ENCODE measurements at regions not wholly inside any gene's neighbourhood (a gene's known extent, or its start where the extent isn't known, plus 50 kb on each side); places are given as distances from the start of the nearest gene placed in this dataset.
A peak's percentile ranks its signal among the peaks of the same experiment; 100 is the strongest.

- no peak for TF ChIP-seq ZBTB11 (CRISPR knock-in tag; IDR thresholded peaks at IDR 0.05)
- no peak for TF ChIP-seq RFX7 (CRISPR knock-in tag; IDR thresholded peaks at IDR 0.05)
- peak; percentile 72; the same call in 1 of the 2 replicates for TF ChIP-seq ETV5 (CRISPR knock-in tag; IDR thresholded peaks at IDR 0.05; ENCODE audit: low read depth)
- no peak for TF ChIP-seq MBD2 (IDR thresholded peaks at IDR 0.05; ENCODE audit: borderline replicate concordance, low read depth)
- TF ChIP-seq HDAC1 (IDR thresholded peaks at IDR 0.05) = peak in 1 of 2 experiments; percentile 60; a peak in 2 of 4 replicates
- TF ChIP-seq ZFP30 (CRISPR knock-in tag; IDR thresholded peaks at IDR 0.05; ENCODE audit: borderline replicate concordance) = no peak
- TF ChIP-seq FIP1L1 (IDR thresholded peaks at IDR 0.05; ENCODE audit: low read depth, low read length, poor library complexity, severe bottlenecking) = no peak
- TF ChIP-seq SAFB2 (IDR thresholded peaks at IDR 0.05; ENCODE audit: borderline replicate concordance, low read depth, low read length, severe bottlenecking) = no peak
- TF ChIP-seq BDP1 (IDR thresholded peaks at IDR 0.05; ENCODE audit: insufficient read depth, insufficient read length) = no peak
- TF ChIP-seq MEF2D (tag; conservative IDR thresholded peaks at IDR 0.05; ENCODE audit: low read depth) = no peak
- TF ChIP-seq KLF13 (tag; IDR thresholded peaks at IDR 0.05; ENCODE audit: borderline replicate concordance, low read depth) = no peak
- TF ChIP-seq TSC22D4 (tag; IDR thresholded peaks at IDR 0.05) = no peak
- TF ChIP-seq NR4A1 (CRISPR knock-in tag; IDR thresholded peaks at IDR 0.05) = peak; percentile 37; the same call in 1 of the 2 replicates
- no peak for TF ChIP-seq NR4A1 (tag; IDR thresholded peaks at IDR 0.05)
- TF ChIP-seq BRCA1 (IDR thresholded peaks at IDR 0.05) = no peak
- no peak for TF ChIP-seq BRCA1 (CRISPR knock-in tag; IDR thresholded peaks at IDR 0.05)
- TF ChIP-seq U2AF1 (optimal IDR thresholded peaks at IDR 0.05; ENCODE audit: low read depth, low read length) = no peak
- TF ChIP-seq TAF7 (tag; IDR thresholded peaks at IDR 0.05) = no peak
- TF ChIP-seq KDM5B (IDR thresholded peaks at IDR 0.05; ENCODE audit: insufficient replicate concordance, low read depth, low read length) = no peak
- TF ChIP-seq IRF2 (CRISPR knock-in tag; IDR thresholded peaks at IDR 0.05) = no peak
- TF ChIP-seq TEAD2 (tag; IDR thresholded peaks at IDR 0.05) = no peak
- TF ChIP-seq NKRF (IDR thresholded peaks at IDR 0.05; ENCODE audit: borderline replicate concordance) = no peak
- no peak for TF ChIP-seq MTA3 (IDR thresholded peaks at IDR 0.05; ENCODE audit: borderline replicate concordance)
- TF ChIP-seq ZSCAN32 (CRISPR knock-in tag; IDR thresholded peaks at IDR 0.05) = no peak
- TF ChIP-seq HDAC6 (IDR thresholded peaks at IDR 0.05; ENCODE audit: low read depth, low read length) = no peak
Measured at GRCh38 chr14:100406505-100407131, 83.5 kb downstream of the SLC25A47 start (continued).
